PC-9 (cell line): ENCODE measurements at regions not wholly inside any gene's neighbourhood (a gene's known extent, or its start where the extent isn't known, plus 50 kb on each side); places are given as distances from the start of the nearest gene placed in this dataset.

Experiments
- BruUV-seq: library from RNA; stranded (reverse); fragments of 400-500 nt; replicated peaks from 2 replicates; lab custom pipeline; 2021; lab: Mats Ljungman, UMichigan
- CTCF ChIA-PET: fragments of 300-600 bp; sonication (Branson Sonifier 250); formaldehyde crosslinking; loops from one replicate; lab custom pipeline; 2022; ENCODE audit warnings: antibody characterized with exemption; lab: Charles Lee
- POLR2A ChIA-PET: fragments of 300-600 bp; sonication (Branson Sonifier 250); formaldehyde crosslinking; loops from one replicate; lab custom pipeline; 2022; ENCODE audit warnings: antibody characterized with exemption; ENCODE audit not compliant: unreplicated experiment; lab: Charles Lee
- DNase-seq, 2 experiments: peaks; one replicate each; pipeline versions ENCODE4 v3.0.0 to v3.0.0-alpha.2; 2015 to 2022; ENCODE audit warnings: mixed read lengths in 1 of 2
- H2AFZ ChIP-seq: fragments of 200-600 bp; sonication (generic); 2 replicates; pipeline ENCODE4 v1.8.1; 2017; ENCODE audit warnings: antibody characterized with exemption
- H3F3A ChIP-seq: fragments of 200-600 bp; sonication (generic); 2 replicates; pipeline ENCODE4 v1.8.1; 2017; ENCODE audit warnings: antibody characterized with exemption, mild to moderate bottlenecking, low read depth; ENCODE audit not compliant: insufficient read depth
- H3K27ac ChIP-seq: fragments of 200-600 bp; sonication (generic); 2 replicates; pipeline ENCODE4 v1.6.1; 2016; ENCODE audit warnings: mixed run types
- H3K27me3 ChIP-seq: fragments of 200-600 bp; sonication (generic); 2 replicates; pipeline ENCODE4 v1.6.1; 2016; ENCODE audit warnings: low read depth, mixed run types; ENCODE audit not compliant: insufficient read depth
- H3K36me3 ChIP-seq: fragments of 200-600 bp; sonication (generic); 2 replicates; pipeline ENCODE4 v1.6.1; 2016; ENCODE audit warnings: low read depth, mixed run types
- H3K4me1 ChIP-seq: fragments of 200-600 bp; sonication (generic); replicated peaks from 2 replicates; pipeline ENCODE4 v1.6.1; 2016; ENCODE audit warnings: mixed run types; ENCODE audit not compliant: insufficient read depth
- H3K4me2 ChIP-seq: fragments of 200-600 bp; sonication (generic); 2 replicates; pipeline ENCODE4 v1.6.1; 2017; ENCODE audit warnings: mixed run types
- H3K4me3 ChIP-seq: fragments of 200-600 bp; sonication (generic); 2 replicates; pipeline ENCODE4 v1.6.1; 2016; ENCODE audit warnings: mixed run types
- H3K79me2 ChIP-seq: fragments of 200-600 bp; sonication (generic); 2 replicates; pipeline ENCODE4 v1.6.1; 2017; ENCODE audit warnings: low read depth, mixed run types
- H3K9me2 ChIP-seq: fragments of 200-600 bp; sonication (generic); 2 replicates; pipeline ENCODE4 v1.8.1; 2017; ENCODE audit warnings: mild to moderate bottlenecking; ENCODE audit not compliant: insufficient read depth
- H3K9me3 ChIP-seq: fragments of 200-600 bp; sonication (generic); 2 replicates; pipeline ENCODE4 v1.8.1; 2016; ENCODE audit warnings: low read depth; ENCODE audit not compliant: insufficient read depth
- H4K20me1 ChIP-seq: fragments of 200-600 bp; sonication (generic); 2 replicates; pipeline ENCODE4 v1.8.1; 2017; ENCODE audit not compliant: insufficient read depth
- EZH2 ChIP-seq: fragments of 200-600 bp; sonication (generic); IDR thresholded peaks from 2 replicates; pipeline ENCODE4 v1.8.0; 2017; ENCODE audit warnings: antibody characterized with exemption, low read depth
- intact Hi-C: fragments of 100-400 bp; cut with micrococcal nuclease; formaldehyde crosslinking; loops from one replicate; pipeline ENCODE4 v1.10.0; 2022; ENCODE audit not compliant: unreplicated experiment
- TF ChIP-seq, protein P1 (sequence below): fragments of 200-600 bp; sonication (generic); conservative IDR thresholded peaks from 2 replicates; pipeline ENCODE4 v1.6.1; 2017; ENCODE audit warnings: mixed run types, antibody characterized with exemption, mild to moderate bottlenecking, moderate library complexity

DNA sequence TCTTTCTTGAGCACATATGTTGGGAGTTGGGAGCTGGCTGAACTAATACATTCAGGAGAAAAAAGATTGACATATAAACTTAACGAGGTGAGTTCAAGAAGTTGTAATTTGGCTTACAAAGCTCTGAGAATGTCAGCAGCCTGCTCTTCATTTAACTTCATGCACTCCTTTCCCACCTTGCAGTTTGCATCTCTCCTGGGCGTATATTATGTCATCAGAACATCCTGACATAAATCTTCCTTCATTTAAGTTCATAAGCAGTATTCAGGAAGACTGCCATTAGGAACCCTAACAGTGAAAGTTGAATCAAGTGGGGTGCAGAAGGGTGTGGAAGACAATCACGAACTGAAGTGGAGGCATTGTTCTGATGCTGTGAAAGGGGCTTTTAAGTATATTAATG is 288.1 kb downstream of the ARPP21 start:
- CTCF ChIA-PET = no interaction called here
- Histone ChIP-seq H2AFZ (no peak overlapping the region), H3K4me2 (no peak overlapping the region), H3K79me2 (no peaks in the 10 kb centered on the region), H3F3A (0 out of 2 replicates have a peak, but pooled peaks cover under 1% of the 10 kb centered on the region), H3K9me2 (no peaks in the 10 kb centered on the region; the same call in 1 of the 2 replicates), H3K27me3 (no peaks in the 10 kb centered on the region), H3K9me3 (no peaks in the 10 kb centered on the region), H4K20me1 (no peaks in the 10 kb centered on the region), H3K4me3 (no peak overlapping the region), H3K4me1 (peaks cover 1% of the 10 kb centered on the region; the same call in 1 of the 2 replicates), H3K27ac (no peak overlapping the region), H3K36me3 (no peaks in the 10 kb centered on the region)
- BruUV-seq = no TSS peak
- no peak for DNase-seq
- intact Hi-C loops = no loop called here
- POLR2A ChIA-PET = no interaction called here
- TF ChIP-seq EZH2 = no peak
- TF ChIP-seq, protein P1, sequence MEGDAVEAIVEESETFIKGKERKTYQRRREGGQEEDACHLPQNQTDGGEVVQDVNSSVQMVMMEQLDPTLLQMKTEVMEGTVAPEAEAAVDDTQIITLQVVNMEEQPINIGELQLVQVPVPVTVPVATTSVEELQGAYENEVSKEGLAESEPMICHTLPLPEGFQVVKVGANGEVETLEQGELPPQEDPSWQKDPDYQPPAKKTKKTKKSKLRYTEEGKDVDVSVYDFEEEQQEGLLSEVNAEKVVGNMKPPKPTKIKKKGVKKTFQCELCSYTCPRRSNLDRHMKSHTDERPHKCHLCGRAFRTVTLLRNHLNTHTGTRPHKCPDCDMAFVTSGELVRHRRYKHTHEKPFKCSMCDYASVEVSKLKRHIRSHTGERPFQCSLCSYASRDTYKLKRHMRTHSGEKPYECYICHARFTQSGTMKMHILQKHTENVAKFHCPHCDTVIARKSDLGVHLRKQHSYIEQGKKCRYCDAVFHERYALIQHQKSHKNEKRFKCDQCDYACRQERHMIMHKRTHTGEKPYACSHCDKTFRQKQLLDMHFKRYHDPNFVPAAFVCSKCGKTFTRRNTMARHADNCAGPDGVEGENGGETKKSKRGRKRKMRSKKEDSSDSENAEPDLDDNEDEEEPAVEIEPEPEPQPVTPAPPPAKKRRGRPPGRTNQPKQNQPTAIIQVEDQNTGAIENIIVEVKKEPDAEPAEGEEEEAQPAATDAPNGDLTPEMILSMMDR = no peak

DNA sequence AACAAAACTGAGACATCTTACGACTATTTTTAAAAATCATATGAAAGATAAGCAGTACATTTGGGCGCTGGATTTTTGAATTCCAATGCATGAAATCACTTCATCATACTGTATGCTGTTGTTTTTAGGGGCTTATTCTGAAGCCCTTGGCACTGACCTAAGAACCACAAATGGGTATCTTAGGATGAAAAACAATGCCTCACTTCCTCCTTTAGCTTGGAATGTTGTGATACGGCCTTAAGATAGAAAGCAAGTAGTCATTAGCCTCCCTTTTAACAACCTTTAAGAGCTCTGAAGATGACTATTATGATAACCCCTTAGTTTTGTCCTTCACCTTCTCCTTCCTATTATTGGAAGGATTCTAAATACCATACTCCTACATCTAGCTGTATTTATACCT is 289.8 kb downstream of the ARPP21 start:
- intact Hi-C loops = no loop called here
- no peak overlapping the region for H3K4me3 ChIP-seq
- H3K4me2 ChIP-seq = no peak overlapping the region
- no peaks in the 10 kb centered on the region for H4K20me1 ChIP-seq
- no peak for DNase-seq
- no peak overlapping the region for H2AFZ ChIP-seq
- no peaks in the 10 kb centered on the region for H3K27me3 ChIP-seq
- no peaks in the 10 kb centered on the region; the same call in 1 of the 2 replicates for H3K9me2 ChIP-seq
- ChIA-PET CTCF (no interaction called here), POLR2A (interaction anchor here (0.7 kb wide), 1 partner anchor 718 kb away, joined by 4 read pairs; no protein-coding TSS in a partner anchor)
- H3F3A ChIP-seq = 0 out of 2 replicates have a peak, but pooled peaks cover 9% of the 10 kb centered on the region
- H3K4me1 ChIP-seq = peaks cover 12% of the 10 kb centered on the region
- no peak overlapping the region for H3K27ac ChIP-seq
- no peaks in the 10 kb centered on the region for H3K36me3 ChIP-seq
- no peaks in the 10 kb centered on the region for H3K9me3 ChIP-seq
- no peak for TF ChIP-seq EZH2
- TF ChIP-seq, protein P1 = no peak
- no TSS peak for BruUV-seq
- no peaks in the 10 kb centered on the region for H3K79me2 ChIP-seq

DNA sequence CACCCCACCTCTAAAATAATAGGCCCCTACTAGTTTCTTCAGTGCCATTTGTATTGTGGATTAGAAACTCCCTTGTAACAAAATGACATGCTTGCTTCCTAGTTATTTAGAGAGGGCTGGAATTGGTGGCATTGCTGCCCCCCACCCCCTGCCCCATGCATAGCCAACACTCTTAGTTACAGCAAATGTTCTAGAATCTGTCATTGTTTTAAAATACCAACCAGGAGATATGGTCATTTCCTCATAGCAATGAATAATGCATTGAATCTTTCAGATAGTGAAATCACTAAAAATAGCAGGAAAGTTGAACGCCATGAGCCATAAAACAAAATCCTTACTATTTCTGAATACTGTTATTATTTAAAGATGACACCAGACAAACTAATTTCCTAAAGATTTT is 292.5 kb downstream of the ARPP21 start:
- no peak overlapping the region for H3K27ac ChIP-seq
- no peak for TF ChIP-seq EZH2
- TF ChIP-seq, protein P1 = no peak
- CTCF ChIA-PET = no interaction called here

More for the DNA sequence above, 292.5 kb downstream of the ARPP21 start:
- Histone ChIP-seq H3K4me2 (no peak overlapping the region), H3K9me2 (no peaks in the 10 kb centered on the region), H3K27me3 (peaks cover 6% of the 10 kb centered on the region; the same call in 1 of the 2 replicates), H4K20me1 (no peaks in the 10 kb centered on the region), H3K79me2 (no peaks in the 10 kb centered on the region), H3K4me3 (no peak overlapping the region), H3K9me3 (no peaks in the 10 kb centered on the region), H3K4me1 (peaks cover 12% of the 10 kb centered on the region), H3F3A (0 out of 2 replicates have a peak, but pooled peaks cover 9% of the 10 kb centered on the region), H2AFZ (no peak overlapping the region), H3K36me3 (no peaks in the 10 kb centered on the region)
- intact Hi-C loops = no loop called here
- POLR2A ChIA-PET = no interaction called here
- no TSS peak for BruUV-seq
- no peak for DNase-seq
